Renal cortical epithelial cell (primary cell): ENCODE measurements at regions not wholly inside any gene's neighbourhood (a gene's known extent, or its start where the extent isn't known, plus 50 kb on each side); places are given as distances from the start of the nearest gene placed in this dataset.
A peak's percentile ranks its signal among the peaks of the same experiment; 100 is the strongest.
"Not testable (repeated sequence)": the region's sequence is repeated elsewhere in the genome, so short reads cannot be mapped to it uniquely, and the experiment has no call there.

Experiments used
- DNase-seq: peaks from one replicate; pipeline ENCODE4 v3.0.0-alpha.2; 2011; ENCODE audit warnings: low read depth

- no peak for DNase-seq
These were observed 385.2 kb downstream of the GPAT3 start for GRCh38 chr4:83921124-83921523.

- no peak for DNase-seq
These were observed 384.5 kb downstream of the GPAT3 start for GRCh38 chr4:83920375-83920774.

GRCh38 chr4:83917572-83917971 is 381.7 kb downstream of the GPAT3 start:
- DNase-seq, result peak; percentile 5

GRCh38 chr4:83910693-83911092 is 374.8 kb downstream of the GPAT3 start:
- no peak for DNase-seq

GRCh38 chr4:83906561-83906960 is 370.7 kb downstream of the GPAT3 start:
- no peak for DNase-seq

- no peak for DNase-seq
These were observed 370.0 kb downstream of the GPAT3 start for GRCh38 chr4:83905952-83906351.

- not testable (repeated sequence) for DNase-seq
These were observed 367.8 kb downstream of the GPAT3 start for GRCh38 chr4:83903740-83904139.

- peak; percentile 52 for DNase-seq
These were observed 358.9 kb downstream of the GPAT3 start for GRCh38 chr4:83894831-83895230.

GRCh38 chr4:83890816-83891215 is 354.9 kb downstream of the GPAT3 start:
- peak; percentile 29 for DNase-seq

GRCh38 chr4:83890231-83890630 is 354.3 kb downstream of the GPAT3 start:
- DNase-seq, result peak; percentile 75

- peak; percentile 88 for DNase-seq
These were observed 353.9 kb downstream of the GPAT3 start for GRCh38 chr4:83889802-83890201.

- no peak for DNase-seq
These were observed 349.6 kb downstream of the GPAT3 start for GRCh38 chr4:83885256-83886182.

- DNase-seq, result peak; percentile 19
These were observed 340.1 kb downstream of the GPAT3 start for GRCh38 chr4:83876047-83876446.

- no peak for DNase-seq
These were observed 339.5 kb downstream of the GPAT3 start for GRCh38 chr4:83875437-83875836.

- DNase-seq, result no peak
These were observed 338.1 kb downstream of the GPAT3 start for GRCh38 chr4:83873996-83874395.

- no peak for DNase-seq
These were observed 334.5 kb downstream of the GPAT3 start for GRCh38 chr4:83870328-83870950.

GRCh38 chr4:83866834-83867621 is 331.1 kb downstream of the GPAT3 start:
- peak; percentile 74 for DNase-seq

- no peak for DNase-seq
These were observed 329.7 kb downstream of the GPAT3 start for GRCh38 chr4:83865417-83866150.

- DNase-seq, result no peak
These were observed 328.3 kb downstream of the GPAT3 start for GRCh38 chr4:83864097-83864817.

GRCh38 chr4:83862471-83862870 is 326.6 kb downstream of the GPAT3 start:
- DNase-seq, result no peak

- DNase-seq, result no peak
These were observed 324.3 kb downstream of the GPAT3 start for GRCh38 chr4:83860200-83860599.
